Urinary bladder (tissue), 3 donors: ENCODE measurements at regions not wholly inside any gene's neighbourhood (a gene's known extent, or its start where the extent isn't known, plus 50 kb on each side); places are given as distances from the start of the nearest gene placed in this dataset.
"Not testable (repeated sequence)": the region's sequence is repeated elsewhere in the genome, so short reads cannot be mapped to it uniquely, and the experiment has no call there.

Source experiments
- DNase-seq: peaks from one replicate; pipeline ENCODE4 v3.0.0-alpha.2; 2015; ENCODE audit errors: extremely low spot score
- H3K27ac ChIP-seq: one replicate; pipeline ENCODE4 v1.5.1; 2013; ENCODE audit warnings: low read depth, mild to moderate bottlenecking, moderate library complexity
- H3K36me3 ChIP-seq: one replicate; pipeline ENCODE4 v1.6.1; 2013; ENCODE audit warnings: mild to moderate bottlenecking, moderate library complexity; ENCODE audit not compliant: insufficient read depth
- H3K4me1 ChIP-seq: one replicate; pipeline ENCODE4 v1.6.1; 2013; ENCODE audit warnings: mild to moderate bottlenecking, moderate library complexity; ENCODE audit not compliant: insufficient read depth
- H3K4me3 ChIP-seq: one replicate; pipeline ENCODE4 v1.5.1; 2013; ENCODE audit warnings: low read depth, low read length
- WGBS: extraction: QIAGEN DNeasy Blood & Tissue Kit; methylation state at CpG from one replicate; pipeline ENCODE4 v1.1.7; 2013; 5-methylcytosine and 5-hydroxymethylcytosine counted together
- donor health status: healthy with polysubstance abuse.
- donor health status: healthy.

DNA sequence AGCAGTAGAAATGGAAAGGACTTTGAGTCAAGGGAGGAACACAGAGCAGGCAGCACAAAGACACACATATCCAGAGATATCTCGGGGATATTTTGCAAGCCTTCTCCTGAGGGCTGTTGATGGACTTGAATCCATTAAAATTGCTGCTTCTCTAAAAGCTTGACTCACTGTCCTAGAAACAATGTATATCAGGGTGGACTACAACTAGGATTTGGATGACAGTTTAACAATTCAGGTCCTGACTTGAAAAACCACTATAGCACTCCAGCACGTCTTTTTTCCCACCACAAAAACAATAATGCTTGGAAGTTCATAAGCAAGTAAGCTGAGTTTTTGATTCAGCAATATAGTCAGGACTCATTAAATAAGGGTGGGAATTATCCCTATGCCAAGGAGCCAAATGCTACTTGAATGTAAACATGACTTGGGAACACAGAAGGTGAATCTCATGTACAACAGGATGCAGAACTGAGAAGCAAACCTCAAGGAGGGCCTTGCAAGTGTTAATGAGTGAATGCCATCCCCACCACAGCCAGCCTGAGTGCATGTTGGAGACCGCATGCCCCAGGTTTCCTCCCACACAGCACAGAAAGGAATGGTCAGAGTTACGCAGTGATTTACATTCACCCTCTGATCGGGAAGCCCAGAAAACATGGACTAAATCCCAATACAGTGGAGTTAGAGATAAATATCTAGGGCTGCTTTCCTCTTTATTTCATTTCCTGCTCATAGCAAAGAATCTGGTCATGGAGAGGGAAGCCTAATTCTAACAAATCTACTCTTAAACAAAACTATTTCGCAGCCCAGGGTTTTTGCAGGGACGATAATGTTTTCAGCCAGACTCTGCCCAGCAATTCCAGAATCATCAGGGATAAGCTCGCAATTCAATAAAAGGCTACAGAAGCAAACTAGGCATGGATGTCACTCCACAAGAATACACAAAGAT is 98.4 kb upstream of the OR9G4 start:
- WGBS, result 36% methylated on average over 8 of the region's 8 CpGs
- no peak for DNase-seq
- Histone ChIP-seq H3K27ac (no peak overlapping the region), H3K4me3 (no peak overlapping the region), H3K4me1 (no peaks in the 10 kb centered on the region), H3K36me3 (no peaks in the 10 kb centered on the region)

GRCh38 chr11:56845121-56845732 is 96.7 kb upstream of the OR9G4 start:
- H3K4me1 ChIP-seq, result no peaks in the 10 kb centered on the region
- no peak for DNase-seq
- WGBS, result 90% methylated on average over 20 of the region's 20 CpGs

DNA sequence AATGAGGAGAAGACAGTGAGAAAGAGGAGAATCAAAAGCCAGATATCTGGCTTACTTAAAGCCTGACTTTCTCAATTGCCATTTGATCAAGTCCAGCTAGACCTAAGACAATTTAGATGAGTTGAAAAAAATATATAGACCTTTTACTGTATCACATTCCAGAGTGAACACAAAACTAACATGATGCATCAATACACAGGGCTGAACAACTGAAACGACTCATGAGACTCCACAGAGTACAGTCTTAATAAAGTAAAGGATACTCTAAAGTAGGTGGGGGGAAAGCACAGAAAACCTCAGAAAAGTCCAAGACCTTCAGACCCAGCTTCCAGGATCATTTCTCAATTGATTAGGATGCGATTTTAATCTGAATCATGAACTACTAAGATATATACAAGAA is 95.3 kb upstream of the OR9G4 start:
- no peak overlapping the region for H3K27ac ChIP-seq
- H3K4me3 ChIP-seq, result no peak overlapping the region
- no peaks in the 10 kb centered on the region for H3K36me3 ChIP-seq
- 73% methylated on average over 2 of the region's 2 CpGs for WGBS
- no peak for DNase-seq
- H3K4me1 ChIP-seq, result no peaks in the 10 kb centered on the region

More at GRCh38 chr11:56845121-56845732, 96.7 kb upstream of the OR9G4 start:
- no peaks in the 10 kb centered on the region for H3K36me3 ChIP-seq
- no peak overlapping the region for H3K27ac ChIP-seq
- no peak overlapping the region for H3K4me3 ChIP-seq

DNA sequence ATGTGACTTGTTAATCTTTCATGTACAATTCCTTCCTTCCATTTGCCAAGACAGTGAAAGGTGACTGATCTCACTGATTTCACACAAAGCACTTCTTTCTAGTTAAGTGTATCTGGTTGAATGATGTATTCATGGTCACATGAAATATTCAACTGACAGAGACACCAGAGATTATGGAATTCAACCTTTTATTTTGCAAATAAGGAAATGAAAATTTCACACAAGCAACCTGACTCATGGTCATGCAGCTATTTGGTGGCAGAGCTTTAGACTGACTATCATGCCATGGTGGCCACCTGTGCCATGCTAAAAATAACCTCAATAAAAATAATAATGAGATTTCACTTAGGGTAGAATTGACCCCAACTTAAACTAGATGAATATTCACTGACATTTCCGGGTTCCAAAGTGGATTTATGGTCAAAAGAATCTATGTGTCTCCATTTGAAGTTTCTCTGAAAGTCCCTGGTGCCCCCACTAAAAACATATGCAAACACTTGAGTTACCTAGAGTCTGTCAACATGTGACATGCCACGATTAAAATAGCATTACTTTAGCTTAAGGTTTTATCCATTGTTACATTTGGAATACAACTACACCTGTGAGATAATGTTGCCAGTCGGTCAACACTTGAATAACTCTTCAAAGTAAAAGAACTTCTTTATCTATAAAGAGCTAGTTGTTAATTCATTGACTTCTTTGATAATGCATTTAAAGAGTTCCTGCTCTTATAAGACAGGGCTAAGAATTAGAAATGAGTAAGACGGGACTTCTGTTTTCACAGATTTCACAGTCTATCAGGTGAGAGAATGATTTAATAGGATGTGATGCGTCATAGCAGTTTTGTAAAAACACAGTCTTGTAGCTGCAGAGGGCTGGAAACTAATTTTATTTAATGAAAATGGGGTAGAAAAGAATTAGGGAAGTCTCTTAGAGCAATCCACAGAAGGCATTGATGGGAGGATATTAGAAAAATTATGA is 94.6 kb upstream of the OR9G4 start:
- Histone ChIP-seq H3K36me3 (no peaks in the 10 kb centered on the region), H3K4me3 (no peak overlapping the region), H3K27ac (no peak overlapping the region), H3K4me1 (no peaks in the 10 kb centered on the region)
- no peak for DNase-seq
- WGBS, result 74% methylated on average over 5 of the region's 5 CpGs

DNA sequence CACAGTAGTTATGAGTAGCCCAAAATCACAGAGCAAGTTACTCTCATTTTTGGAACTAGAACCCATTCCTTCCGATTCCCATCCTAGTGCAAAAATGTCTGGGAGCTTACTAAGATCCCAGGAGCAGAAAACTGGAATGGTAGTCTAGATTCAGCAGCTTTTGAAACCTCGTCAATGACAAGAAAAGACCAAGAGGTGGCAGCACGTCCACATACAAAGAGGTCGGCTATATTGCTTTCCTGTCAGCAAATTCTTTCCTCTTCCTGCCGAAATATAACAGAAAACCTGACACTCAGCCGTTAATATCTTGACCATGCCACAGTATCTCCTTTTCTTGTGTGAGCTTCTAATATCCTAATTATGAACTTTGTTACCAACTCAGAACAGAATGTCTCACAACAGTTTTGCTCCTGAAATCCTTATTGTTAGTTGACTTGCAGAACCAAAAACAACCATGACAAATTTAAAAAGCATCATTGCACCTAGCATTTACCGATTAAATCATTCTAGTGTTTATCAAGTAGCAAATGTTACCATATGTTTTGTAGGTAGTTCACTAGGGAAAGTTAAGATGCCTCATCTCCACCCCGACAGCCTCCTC is 92.8 kb upstream of the OR9G4 start:
- H3K4me1 ChIP-seq, result no peaks in the 10 kb centered on the region
- no peak for DNase-seq
- no peak overlapping the region for H3K27ac ChIP-seq
- H3K4me3 ChIP-seq, result no peak overlapping the region
- WGBS, result 19% methylated on average over 8 of the region's 8 CpGs
- H3K36me3 ChIP-seq, result no peaks in the 10 kb centered on the region

DNA sequence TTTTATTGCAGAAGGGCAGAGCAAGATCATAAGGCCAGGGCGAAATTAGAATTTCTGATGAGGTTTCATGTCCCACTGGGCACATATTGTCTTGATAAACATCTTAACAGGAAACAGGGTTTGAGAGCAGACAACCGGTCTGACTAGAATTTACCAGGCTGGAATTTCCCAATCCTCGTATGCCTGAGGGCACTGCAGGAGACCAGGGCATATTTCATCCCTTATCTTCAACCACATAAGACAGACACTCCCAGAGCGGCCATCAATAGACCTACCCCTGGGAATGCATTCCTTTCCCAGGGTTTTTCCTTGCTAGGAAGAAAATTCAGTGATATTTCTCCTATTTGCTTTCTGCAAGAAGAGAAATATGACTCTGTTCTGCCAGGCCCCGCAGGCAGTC is 78.9 kb upstream of the OR9G4 start:
- H3K4me1 ChIP-seq, H3K36me3 ChIP-seq, H3K4me3 ChIP-seq, H3K27ac ChIP-seq, DNase-seq: not testable (repeated sequence)
- 58% methylated on average over 5 of the region's 5 CpGs for WGBS

GRCh38 chr11:56819916-56820315 is 71.4 kb upstream of the OR9G4 start:
- H3K27ac ChIP-seq, result no peak overlapping the region
- no peak for DNase-seq
- H3K4me3 ChIP-seq, result no peak overlapping the region
- H3K4me1 ChIP-seq, result no peaks in the 10 kb centered on the region
- 60% methylated on average over 2 of the region's 2 CpGs for WGBS
- H3K36me3 ChIP-seq, result no peaks in the 10 kb centered on the region

- no peak overlapping the region for H3K4me3 ChIP-seq
- DNase-seq, result no peak
- no peaks in the 10 kb centered on the region for H3K4me1 ChIP-seq
- H3K27ac ChIP-seq, result no peak overlapping the region
- H3K36me3 ChIP-seq, result no peaks in the 10 kb centered on the region
- 64% methylated on average over 3 of the region's 3 CpGs for WGBS
These were observed 69.2 kb upstream of the OR9G4 start for GRCh38 chr11:56817661-56818060.

- no peak for DNase-seq
- Histone ChIP-seq H3K4me1 (no peaks in the 10 kb centered on the region), H3K27ac (no peak overlapping the region), H3K4me3 (no peak overlapping the region), H3K36me3 (no peaks in the 10 kb centered on the region)
- WGBS, result 85% methylated on average over 2 of the region's 2 CpGs
These were observed 67.8 kb upstream of the OR9G4 start for GRCh38 chr11:56816259-56816658.

- Histone ChIP-seq H3K4me1 (no peaks in the 10 kb centered on the region), H3K27ac (no peak overlapping the region), H3K4me3 (no peak overlapping the region), H3K36me3 (no peaks in the 10 kb centered on the region)
- WGBS, result 70% methylated on average over 1 of the region's 1 CpG
- no peak for DNase-seq
These were observed 59.8 kb upstream of the OR9G4 start for GRCh38 chr11:56808326-56808725.

GRCh38 chr11:56799691-56800210 is 51.3 kb upstream of the OR9G4 start:
- 74% methylated on average over 4 of the region's 4 CpGs for WGBS
- H3K27ac ChIP-seq, result no peak overlapping the region
- DNase-seq, result no peak
- H3K4me3 ChIP-seq, result no peak overlapping the region
- H3K4me1 ChIP-seq, result no peaks in the 10 kb centered on the region
- no peaks in the 10 kb centered on the region for H3K36me3 ChIP-seq
